Left renal pelvis (tissue), 4 donors: ENCODE measurements at regions not wholly inside any gene's neighbourhood (a gene's known extent, or its start where the extent isn't known, plus 50 kb on each side); places are given as distances from the start of the nearest gene placed in this dataset.

Source experiments
- DNase-seq, 4 donors: peaks; one replicate each; pipeline ENCODE4 v3.0.0-alpha.2; 2013; ENCODE audit warnings: low read depth in 4 of 4, low spot score in 3 of 4

DNA sequence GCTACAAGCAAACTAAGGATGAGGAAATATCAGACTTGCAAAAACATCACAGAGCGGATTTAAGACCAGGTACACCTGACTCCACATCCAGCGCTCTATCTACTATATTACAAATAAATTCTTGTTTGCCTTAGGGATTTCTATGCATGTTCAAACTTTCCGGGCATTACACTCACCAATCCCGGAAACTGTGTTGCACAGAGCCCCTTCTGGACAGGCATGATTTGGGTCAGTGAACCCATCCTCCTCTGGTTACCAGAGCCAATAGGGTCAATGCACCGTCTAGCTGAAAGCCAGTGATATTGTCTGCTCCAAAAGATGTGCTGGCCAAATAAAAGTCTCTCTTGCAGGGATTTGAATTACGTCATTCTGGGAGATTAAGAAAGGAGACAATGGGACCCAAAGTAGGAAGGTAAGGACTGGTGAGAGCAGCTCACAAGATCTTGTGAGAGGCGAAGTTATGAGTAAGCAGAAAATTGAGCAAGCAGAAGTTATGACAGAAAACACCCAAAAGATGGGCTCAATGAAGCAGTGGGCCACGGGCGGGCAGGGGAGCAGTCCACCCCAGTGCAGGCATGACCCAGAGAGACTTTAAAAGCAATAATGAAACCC is 155.8 kb upstream of the RAI14 start:
- DNase-seq, result no peak

DNA sequence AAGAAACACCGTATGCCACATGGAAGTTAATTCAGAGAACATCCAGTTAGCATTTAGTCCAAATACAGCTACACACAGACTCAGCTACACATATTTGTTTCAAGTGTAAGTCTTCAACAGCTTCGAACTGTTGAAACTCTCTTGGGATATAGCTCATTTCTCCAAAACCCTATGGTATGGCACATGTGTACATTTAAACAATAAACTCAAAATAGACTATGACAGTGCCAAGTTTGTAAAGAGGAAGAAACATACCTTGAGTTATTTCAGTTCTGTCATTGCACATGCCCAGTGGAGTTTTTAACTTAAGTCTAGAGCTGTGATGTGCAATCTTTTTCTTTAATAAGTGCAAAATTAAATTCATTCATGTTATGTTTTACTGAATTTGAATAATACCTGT is 155.1 kb upstream of the RAI14 start:
- no peak for DNase-seq

DNA sequence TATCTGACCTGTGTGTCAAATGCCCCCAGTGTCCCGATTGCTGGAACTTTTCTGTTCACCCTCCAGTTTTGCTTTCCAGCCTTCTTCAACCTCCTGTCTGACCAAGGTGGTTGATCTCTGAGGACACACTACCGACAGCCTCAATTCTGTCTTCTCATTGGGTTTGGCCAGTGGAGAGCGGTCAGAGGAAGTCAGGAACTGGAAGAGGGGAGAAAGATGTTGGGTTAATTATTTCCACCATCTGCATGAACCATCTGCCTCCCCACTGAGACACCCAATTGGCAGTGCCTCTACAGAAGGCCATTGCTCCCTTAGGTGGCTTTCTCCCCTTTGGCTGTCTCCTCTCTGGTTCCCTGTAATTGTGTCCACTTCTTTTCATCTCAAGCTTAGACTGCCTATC is 154.3 kb upstream of the RAI14 start:
- DNase-seq, result no peak

- DNase-seq, result no peak
Observed at GRCh38 chr5:34502581-34502980, 153.5 kb upstream of the RAI14 start.

- DNase-seq, result no peak
Observed at GRCh38 chr5:34503379-34504253, 152.5 kb upstream of the RAI14 start.

DNA sequence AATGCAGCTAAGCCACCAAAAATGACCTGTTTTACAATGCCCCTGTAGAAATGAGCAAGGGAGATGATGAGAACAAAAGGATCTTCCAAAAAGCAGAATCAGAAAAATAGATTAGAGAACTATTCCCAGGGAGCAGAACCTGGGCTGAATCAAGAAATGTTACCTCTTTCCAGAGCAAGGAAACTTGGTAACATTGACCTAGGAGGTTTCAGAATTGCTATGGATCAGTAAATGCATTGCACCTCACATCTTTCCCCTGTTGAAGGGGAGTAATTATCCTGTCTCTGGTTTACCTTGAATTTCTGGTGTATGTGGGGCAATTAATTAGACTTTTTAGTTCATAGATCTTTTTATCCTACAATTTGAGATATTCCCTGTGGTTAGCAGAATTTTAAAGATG is 151.2 kb upstream of the RAI14 start:
- no peak for DNase-seq

DNA sequence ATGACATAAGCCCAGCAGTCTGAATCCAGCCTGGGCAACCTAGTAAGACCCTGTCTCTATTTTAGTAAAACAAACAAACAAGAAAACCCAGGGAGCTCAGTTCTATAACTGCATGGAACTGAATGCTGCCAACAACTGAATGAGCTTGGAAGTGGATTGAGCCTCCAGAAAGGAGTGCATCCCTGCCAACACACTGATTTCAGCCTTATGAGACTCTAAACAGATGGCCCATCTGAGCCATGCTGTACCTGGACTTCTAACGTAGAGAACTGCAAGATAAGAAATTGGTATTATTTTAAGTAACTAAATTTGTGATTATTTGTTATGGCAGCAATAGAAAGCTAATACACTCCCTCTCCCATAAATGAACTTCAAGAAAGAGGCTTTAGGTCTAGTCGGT is 150.4 kb upstream of the RAI14 start:
- no peak for DNase-seq

- no peak for DNase-seq
Observed at GRCh38 chr5:34507933-34508332, 148.2 kb upstream of the RAI14 start.

DNA sequence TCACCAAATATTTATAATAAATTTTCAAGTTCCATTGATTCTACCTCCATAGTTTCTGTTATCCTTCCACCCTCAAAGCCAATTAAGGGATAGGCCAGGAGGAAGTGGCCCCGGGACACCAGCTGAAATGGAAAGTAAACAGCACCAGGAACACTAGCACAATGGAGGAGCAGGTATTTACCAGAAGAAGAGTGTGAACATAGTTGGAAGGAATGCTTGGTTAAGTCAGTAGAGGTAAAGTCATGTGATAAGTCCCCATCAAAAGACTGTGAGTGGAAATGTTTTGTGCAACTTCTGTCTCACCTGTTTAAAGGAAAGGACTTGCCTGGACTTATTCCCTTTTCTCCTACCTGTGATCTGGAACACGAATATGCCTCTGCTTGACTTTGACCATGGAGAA is 146.7 kb upstream of the RAI14 start:
- no peak for DNase-seq

DNA sequence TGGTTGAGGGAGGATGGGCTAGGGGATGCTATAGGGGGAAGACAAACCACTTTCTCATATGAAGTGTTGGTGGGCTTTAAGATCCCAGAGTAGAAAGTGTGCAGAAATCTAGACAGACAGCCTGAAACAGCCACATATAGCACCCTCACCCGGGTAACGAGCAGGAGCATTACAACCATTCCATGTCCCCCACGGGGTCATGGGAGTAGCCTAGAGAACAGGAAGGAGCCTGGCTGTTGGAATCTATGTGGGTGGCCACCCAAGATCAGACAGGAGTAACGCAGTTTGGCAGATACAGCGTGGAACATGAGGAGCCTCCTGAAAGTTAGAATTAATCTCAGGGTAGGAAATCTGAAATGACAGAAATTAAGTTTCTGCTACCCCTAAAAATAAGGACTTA is 146.1 kb upstream of the RAI14 start:
- DNase-seq, result no peak

- DNase-seq, result no peak
Observed at GRCh38 chr5:34511063-34511462, 145.1 kb upstream of the RAI14 start.

DNA sequence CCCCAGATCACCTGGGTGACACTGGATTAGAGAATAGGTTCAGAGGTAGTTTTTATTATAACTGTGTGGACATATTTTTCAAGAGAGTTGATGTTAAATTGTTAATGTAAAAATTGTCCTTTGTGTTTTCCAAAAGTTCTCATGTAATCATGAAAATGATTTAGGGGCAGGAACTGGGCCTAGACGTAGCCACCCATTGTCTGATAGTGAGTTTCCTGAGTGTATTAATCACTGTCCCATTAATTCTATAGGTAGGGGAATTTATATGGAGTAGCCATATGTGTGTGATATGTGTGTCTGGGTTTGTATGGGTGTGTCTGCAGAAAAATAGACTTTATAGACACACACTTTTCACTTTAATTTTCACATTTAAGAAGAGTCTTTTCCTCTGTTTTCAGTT is 144.6 kb upstream of the RAI14 start:
- DNase-seq, result no peak

GRCh38 chr5:34511915-34512314 is 144.2 kb upstream of the RAI14 start:
- DNase-seq, result no peak

GRCh38 chr5:34516166-34516565 is 140.0 kb upstream of the RAI14 start:
- no peak for DNase-seq

GRCh38 chr5:34516686-34517085 is 139.4 kb upstream of the RAI14 start:
- no peak for DNase-seq

- DNase-seq, result no peak
Observed at GRCh38 chr5:34517249-34517648, 138.9 kb upstream of the RAI14 start.

- DNase-seq, result no peak
Observed at GRCh38 chr5:34519489-34520220, 136.5 kb upstream of the RAI14 start.

DNA sequence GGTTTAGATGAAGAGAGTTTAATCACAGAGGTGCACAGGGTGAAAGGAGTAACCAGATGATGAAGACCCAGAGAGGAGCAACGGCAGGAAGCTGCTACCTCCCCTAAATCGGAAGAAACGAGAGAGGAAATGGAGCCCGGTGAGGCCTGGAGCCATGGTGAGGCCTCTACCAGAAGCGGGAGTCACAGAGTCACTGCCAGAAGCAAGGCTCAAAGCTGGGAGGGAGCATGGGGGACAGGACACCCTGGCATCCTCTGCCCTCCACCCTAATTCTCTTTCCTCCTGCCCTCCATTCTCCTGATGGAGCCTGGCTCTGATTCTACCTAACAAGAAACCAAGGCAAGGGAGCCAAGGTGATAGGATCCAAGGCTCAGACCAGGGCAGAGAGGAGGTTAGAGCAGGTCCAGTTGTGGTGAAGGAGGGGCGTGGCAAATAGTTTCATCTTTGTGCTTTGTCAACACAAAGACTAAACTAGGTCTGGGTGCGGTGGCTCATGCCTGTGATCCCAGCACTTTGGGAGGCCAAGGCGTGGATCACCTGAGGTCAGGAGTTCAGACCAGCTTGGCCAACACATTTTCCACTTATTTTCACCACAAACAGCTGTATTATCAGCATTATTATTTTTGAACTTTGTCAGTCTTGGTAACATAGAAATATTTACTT is 134.4 kb upstream of the RAI14 start:
- DNase-seq, result no peak

GRCh38 chr5:34522599-34523386 is 133.3 kb upstream of the RAI14 start:
- DNase-seq, result peak; percentile 55 to 65 (median 59)

DNA sequence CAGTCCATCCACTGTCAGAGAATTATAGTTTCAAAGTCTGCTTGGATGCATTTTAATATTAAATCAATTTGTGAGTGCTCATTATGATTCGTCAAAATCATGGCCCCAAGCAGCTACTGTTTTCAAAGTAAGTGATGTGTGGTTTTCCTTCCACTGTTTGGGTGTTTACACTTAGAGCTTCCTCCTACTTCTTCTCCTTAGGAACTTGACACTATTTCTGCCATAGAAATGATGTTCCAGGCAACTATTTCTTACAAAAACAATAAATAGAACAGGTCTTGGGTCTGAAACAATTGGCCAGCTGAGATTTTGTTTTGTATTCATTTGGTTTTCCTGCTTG is 132.8 kb upstream of the RAI14 start:
- DNase-seq, result no peak

DNA sequence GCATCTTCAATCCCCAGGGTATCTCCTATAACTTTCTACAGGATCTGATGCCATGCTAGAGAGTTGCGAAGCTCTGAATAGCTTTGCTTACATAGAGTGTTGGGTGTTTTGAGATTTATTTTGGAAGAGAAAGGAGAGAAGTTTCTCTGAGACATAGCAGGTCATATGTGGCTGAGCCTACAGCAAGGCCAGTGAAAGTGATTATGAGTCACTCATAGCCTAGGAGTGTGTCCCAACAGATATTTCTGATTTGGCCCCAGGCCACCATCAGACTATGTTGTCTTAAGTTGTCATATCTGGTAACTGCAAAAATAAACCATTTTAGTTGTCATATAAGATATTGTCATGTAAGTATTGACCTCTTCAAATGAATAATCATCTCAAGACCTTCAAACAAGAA is 132.0 kb upstream of the RAI14 start:
- DNase-seq, result no peak
